ENCODE measurements at regions not wholly inside any gene's neighbourhood (a gene's known extent, or its start where the extent isn't known, plus 50 kb on each side); places are given as distances from the start of the nearest gene placed in this dataset.

- no peaks in the 10 kb centered on the region for H3K4me1 ChIP-seq
- no peak overlapping the region for H3K27ac ChIP-seq
- H3K4me3 ChIP-seq: no peak overlapping the region
- H3K9ac ChIP-seq (ENCODE audit: low read depth in 2 of 2, low read length in 2 of 2): no peak overlapping the region
- H3K36me3 ChIP-seq: no peaks in the 10 kb centered on the region
- no peak for TF ChIP-seq CTCF (IDR thresholded peaks at IDR 0.05)
- no peaks in the 10 kb centered on the region for H3K9me3 ChIP-seq
- intact Hi-C loops (cut with DNase I): no loop called here
- no peak for DNase-seq
- no peaks in the 10 kb centered on the region for H3K27me3 ChIP-seq
Observed at GRCh38 chr13:39820606-39821005, 165.1 kb downstream of the COG6 start.

GRCh38 chr13:39821977-39822376 lies 166.5 kb downstream of the COG6 start:
- Histone ChIP-seq H3K36me3 (no peaks in the 10 kb centered on the region), H3K9me3 (no peaks in the 10 kb centered on the region), H3K27ac (no peak overlapping the region), H3K4me3 (no peak overlapping the region), H3K9ac (ENCODE audit: low read depth in 2 of 2, low read length in 2 of 2) (no peak overlapping the region), H3K4me1 (no peaks in the 10 kb centered on the region), H3K27me3 (no peaks in the 10 kb centered on the region)
- intact Hi-C loops (cut with DNase I): no loop called here
- no peak for DNase-seq
- no peak for TF ChIP-seq CTCF (IDR thresholded peaks at IDR 0.05)

GRCh38 chr13:39822437-39822836 lies 167.0 kb downstream of the COG6 start:
- no peaks in the 10 kb centered on the region for H3K27me3 ChIP-seq
- no peaks in the 10 kb centered on the region for H3K4me1 ChIP-seq
- no peak overlapping the region for H3K4me3 ChIP-seq
- TF ChIP-seq CTCF (IDR thresholded peaks at IDR 0.05): no peak
- no peaks in the 10 kb centered on the region for H3K36me3 ChIP-seq
- H3K9me3 ChIP-seq: no peaks in the 10 kb centered on the region
- H3K27ac ChIP-seq: no peak overlapping the region
- intact Hi-C loops (cut with DNase I): no loop called here
- H3K9ac ChIP-seq (ENCODE audit: low read depth in 2 of 2, low read length in 2 of 2): no peak overlapping the region
- no peak for DNase-seq

- no peaks in the 10 kb centered on the region for H3K9me3 ChIP-seq
- no peaks in the 10 kb centered on the region for H3K4me1 ChIP-seq
- no peak overlapping the region for H3K4me3 ChIP-seq
- no peak overlapping the region for H3K9ac ChIP-seq (ENCODE audit: low read depth in 2 of 2, low read length in 2 of 2)
- TF ChIP-seq CTCF (IDR thresholded peaks at IDR 0.05): no peak
- no peaks in the 10 kb centered on the region for H3K27me3 ChIP-seq
- no peak overlapping the region for H3K27ac ChIP-seq
- no peaks in the 10 kb centered on the region for H3K36me3 ChIP-seq
- DNase-seq: no peak
- intact Hi-C loops (cut with DNase I): no loop called here
Observed at GRCh38 chr13:39823063-39823713, 167.7 kb downstream of the COG6 start.

GRCh38 chr13:39825886-39826285 lies 170.4 kb downstream of the COG6 start:
- intact Hi-C loops (cut with DNase I): no loop called here
- Histone ChIP-seq H3K27ac (no peak overlapping the region), H3K9ac (ENCODE audit: low read depth in 2 of 2, low read length in 2 of 2) (no peak overlapping the region), H3K9me3 (no peaks in the 10 kb centered on the region), H3K36me3 (no peaks in the 10 kb centered on the region), H3K4me1 (no peaks in the 10 kb centered on the region), H3K4me3 (no peak overlapping the region), H3K27me3 (no peaks in the 10 kb centered on the region)
- TF ChIP-seq CTCF (IDR thresholded peaks at IDR 0.05): no peak
- DNase-seq: no peak

All from colonic mucosa (tissue), 4 donors.